NB4 (cell line): ENCODE measurements at regions not wholly inside any gene's neighbourhood (a gene's known extent, or its start where the extent isn't known, plus 50 kb on each side); places are given as distances from the start of the nearest gene placed in this dataset.

Experiments used
- DNase-seq: peaks from one replicate; pipeline ENCODE4 v3.0.0; 2010; ENCODE audit warnings: low read depth
- H3K4me3 ChIP-seq: one replicate; pipeline ENCODE4 v1.5.1; 2011; ENCODE audit warnings: mild to moderate bottlenecking, low read depth, low read length, moderate library complexity
- CTCF ChIP-seq: IDR thresholded peaks from one replicate; pipeline ENCODE4 v1.5.1; 2012; ENCODE audit warnings: low read depth, low read length
- MAX ChIP-seq: IDR thresholded peaks from 2 replicates; pipeline ENCODE4 v1.6.1; 2011; ENCODE audit warnings: low read depth, low read length
- MYC ChIP-seq: IDR thresholded peaks from 2 replicates; pipeline ENCODE4 v1.6.1; 2011; ENCODE audit warnings: low read depth, low read length
- POLR2A ChIP-seq: IDR thresholded peaks from 2 replicates; pipeline ENCODE4 v1.6.1; 2011; ENCODE audit warnings: mild to moderate bottlenecking; ENCODE audit not compliant: insufficient read length; ENCODE audit errors: extremely low read depth

GRCh38 chr6:150466196-150466595 lies 97.4 kb downstream of the IYD start:
- TF ChIP-seq MAX, result no peak
- TF ChIP-seq MYC, result no peak
- no peak for TF ChIP-seq POLR2A
- TF ChIP-seq CTCF, result no peak
- H3K4me3 ChIP-seq, result no peak overlapping the region
- DNase-seq, result no peak

GRCh38 chr6:150470131-150470530 lies 101.3 kb downstream of the IYD start:
- TF ChIP-seq MYC, result no peak
- TF ChIP-seq POLR2A, result no peak
- no peak for TF ChIP-seq MAX
- TF ChIP-seq CTCF, result no peak
- H3K4me3 ChIP-seq, result no peak overlapping the region
- DNase-seq, result no peak

- H3K4me3 ChIP-seq, result no peak overlapping the region
- TF ChIP-seq MAX (no peak), MYC (no peak), POLR2A (no peak), CTCF (no peak)
- no peak for DNase-seq
Observed at GRCh38 chr6:150470960-150471665, 102.3 kb downstream of the IYD start.

GRCh38 chr6:150478656-150479545 lies 110.1 kb downstream of the IYD start:
- no peak for DNase-seq
- TF ChIP-seq CTCF, result no peak
- TF ChIP-seq MYC, result no peak
- TF ChIP-seq POLR2A, result no peak
- no peak for TF ChIP-seq MAX
- no peak overlapping the region for H3K4me3 ChIP-seq

GRCh38 chr6:150482883-150483409 lies 114.1 kb downstream of the IYD start:
- TF ChIP-seq POLR2A (no peak), CTCF (no peak), MAX (no peak), MYC (no peak)
- no peak overlapping the region for H3K4me3 ChIP-seq
- DNase-seq, result no peak
